ENCODE measurements at regions not wholly inside any gene's neighbourhood (a gene's known extent, or its start where the extent isn't known, plus 50 kb on each side); places are given as distances from the start of the nearest gene placed in this dataset.

DNA sequence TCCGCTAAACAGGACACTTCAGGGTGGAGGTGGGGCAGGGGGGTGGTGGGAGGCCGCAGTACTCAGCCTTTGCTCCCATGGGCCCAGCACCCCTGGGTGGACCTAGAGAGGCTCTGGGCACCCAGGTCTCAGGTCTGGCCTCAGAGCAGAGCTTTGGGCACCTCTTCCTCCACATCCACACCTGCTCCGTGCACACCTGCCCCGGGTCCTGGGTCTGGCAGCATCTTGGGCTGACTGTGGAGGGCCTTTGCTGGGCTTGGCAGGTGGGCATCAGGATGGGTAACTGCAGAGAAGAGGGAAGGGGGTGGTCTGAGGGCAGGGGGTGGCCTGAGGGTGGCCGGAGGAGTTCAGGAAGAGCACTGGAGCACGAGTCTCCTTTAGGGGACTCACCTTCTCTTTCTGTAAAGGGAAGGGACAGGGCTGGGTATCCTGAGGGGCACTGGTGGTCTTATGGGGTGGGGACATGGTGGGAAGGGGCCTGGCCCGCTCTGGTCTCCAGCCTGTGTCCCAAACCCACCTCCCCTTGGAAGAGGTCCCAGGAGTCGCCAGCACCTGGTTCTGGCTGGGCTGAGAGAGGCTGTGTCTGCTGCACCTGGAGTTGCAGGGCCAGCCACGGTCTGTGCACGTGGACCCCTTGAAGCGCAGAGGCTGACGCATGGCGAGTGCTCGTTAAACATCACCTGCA is 106.7 kb upstream of the IER5L start:
- DNase-seq (ENCODE audit: low spot score): no peak

DNA sequence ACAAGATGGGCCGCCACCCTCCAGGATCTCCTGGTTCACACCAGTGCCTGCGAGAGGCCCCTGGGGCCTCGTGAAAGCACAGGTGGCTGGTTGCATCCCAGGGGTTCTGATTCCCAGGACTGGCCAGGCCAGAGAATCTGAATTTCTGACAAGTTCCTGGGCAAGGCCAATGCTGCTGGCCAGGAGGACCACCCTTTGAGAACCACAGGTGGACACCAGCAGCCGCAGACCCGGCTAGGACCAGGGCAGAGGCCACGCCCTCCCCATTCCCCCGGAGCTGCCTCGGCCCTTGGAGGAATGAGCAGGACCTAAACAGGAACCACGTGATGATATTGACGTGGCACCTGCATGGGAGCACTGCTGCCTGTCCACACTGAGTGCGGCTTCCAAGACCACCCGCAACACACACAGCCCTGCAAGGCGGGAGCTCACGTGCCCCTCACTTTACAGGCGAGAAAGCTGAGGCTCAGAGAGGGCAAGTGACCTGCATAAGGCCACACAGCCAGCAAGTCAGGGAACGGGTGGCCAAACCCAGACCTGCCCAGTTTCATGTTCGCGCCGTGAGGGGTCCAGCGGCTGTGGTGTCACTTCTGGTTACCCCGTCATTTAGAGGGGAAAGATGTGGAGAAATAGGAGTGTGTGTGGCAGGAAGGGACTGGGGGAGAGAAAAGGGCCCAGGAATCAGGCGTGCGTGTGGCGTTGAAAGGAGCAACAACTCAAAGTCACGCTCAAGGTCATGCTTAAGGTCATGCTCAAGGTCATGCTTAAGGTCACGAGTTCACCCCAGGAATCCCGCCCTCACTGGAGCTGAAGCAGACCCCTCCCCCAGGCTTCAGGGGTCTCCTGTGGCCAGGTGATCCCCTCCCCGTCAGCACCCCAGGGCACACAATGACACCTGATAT is 105.9 kb upstream of the IER5L start:
- peak; percentile 9 for DNase-seq (ENCODE audit: low spot score)

DNA sequence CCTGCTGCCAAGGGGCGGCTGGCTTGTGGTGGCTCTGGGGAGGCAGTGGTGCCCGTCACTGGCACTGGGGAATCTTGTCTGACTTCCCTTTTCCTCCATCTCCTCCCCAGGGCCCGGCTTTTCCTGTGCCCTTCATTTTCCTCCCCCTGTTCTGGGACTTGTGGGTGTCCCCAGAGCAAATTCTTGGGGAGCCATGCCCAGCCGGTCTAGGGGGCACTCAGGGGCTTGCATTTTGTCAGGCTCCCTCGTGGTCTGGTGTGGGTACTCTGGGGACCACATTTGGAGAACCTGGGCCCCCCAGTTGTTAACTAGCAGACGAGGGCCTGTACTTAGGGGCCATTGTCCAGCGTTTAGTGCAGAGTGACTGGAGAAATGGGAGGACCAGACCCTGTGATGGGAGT is 105.2 kb upstream of the IER5L start:
- DNase-seq (ENCODE audit: low spot score): no peak

DNA sequence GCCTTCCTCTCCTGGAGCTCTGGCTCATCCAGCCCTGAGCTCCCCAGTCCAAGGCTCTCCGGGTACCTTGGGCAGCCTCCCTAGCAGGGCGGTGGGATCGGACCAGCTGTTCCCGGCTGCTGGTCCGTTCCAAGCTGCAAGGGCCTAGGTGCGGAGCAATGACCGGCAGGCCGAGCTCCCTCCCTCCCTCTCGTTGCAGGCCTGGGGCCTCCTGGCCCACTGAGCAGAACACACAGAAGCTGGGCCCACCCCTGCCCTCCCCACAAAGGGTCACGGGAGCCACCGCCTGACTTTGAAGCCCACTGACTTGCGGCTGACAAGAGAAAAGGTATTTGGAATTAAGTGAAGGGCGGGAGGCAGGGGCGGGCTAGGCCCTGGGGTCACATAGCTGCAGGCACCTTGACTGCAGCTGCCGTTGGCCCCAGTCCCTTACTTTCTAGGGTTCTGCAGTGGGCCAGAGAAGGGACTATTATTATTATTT is 104.7 kb upstream of the IER5L start:
- no peak for DNase-seq (ENCODE audit: low spot score)

DNA sequence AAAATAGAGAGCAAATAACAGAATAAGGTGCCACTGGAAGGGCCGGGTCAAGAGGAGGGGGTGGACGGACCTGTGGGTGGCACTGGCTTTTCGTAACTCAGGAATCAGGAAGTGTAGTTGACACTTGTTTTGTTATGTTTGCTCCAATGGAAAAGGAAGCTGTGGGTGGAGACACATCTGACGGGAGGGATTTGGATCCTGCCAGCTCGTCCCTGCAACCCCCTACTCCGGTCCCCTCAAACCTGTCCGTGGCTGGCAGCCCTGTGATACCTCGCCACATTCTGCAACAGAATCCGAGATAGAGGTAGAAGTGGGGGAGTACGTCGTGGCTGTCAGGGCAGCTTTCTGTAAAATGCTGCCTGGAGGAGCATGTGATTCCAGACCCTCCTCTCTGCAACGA is 104.2 kb upstream of the IER5L start:
- no peak for DNase-seq (ENCODE audit: low spot score)

DNA sequence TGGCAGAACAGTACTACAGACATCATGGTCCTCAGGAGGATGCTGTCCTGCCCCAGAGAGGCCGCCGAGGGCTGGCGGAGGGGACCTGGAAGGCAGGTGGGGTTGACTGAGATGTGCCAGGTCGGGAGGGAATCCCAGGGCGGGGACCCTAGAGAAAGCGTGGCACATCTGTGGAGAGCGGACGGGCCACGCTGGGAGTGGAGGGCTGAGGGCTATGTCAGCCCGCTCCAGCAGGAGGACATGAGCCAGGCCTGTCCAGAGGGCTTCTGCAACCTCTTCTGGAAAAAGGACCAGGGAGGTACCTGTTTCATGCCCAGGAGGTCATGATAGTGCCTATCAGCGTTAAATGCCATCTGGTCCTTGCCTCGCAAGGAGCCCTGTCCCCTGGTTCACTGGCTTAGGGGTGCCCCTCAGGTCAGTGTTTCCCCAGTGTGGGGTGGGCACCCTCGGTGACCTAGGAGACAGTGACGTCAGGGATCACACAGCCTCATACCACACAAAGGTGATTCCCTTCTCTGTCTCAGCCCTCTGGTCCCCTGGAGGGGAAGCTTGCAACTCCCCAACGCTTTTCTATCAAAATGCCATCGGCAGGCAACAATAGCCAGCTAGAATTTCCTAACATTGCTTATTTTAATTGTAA is 103.6 kb upstream of the IER5L start:
- no peak for DNase-seq (ENCODE audit: low spot score)

DNA sequence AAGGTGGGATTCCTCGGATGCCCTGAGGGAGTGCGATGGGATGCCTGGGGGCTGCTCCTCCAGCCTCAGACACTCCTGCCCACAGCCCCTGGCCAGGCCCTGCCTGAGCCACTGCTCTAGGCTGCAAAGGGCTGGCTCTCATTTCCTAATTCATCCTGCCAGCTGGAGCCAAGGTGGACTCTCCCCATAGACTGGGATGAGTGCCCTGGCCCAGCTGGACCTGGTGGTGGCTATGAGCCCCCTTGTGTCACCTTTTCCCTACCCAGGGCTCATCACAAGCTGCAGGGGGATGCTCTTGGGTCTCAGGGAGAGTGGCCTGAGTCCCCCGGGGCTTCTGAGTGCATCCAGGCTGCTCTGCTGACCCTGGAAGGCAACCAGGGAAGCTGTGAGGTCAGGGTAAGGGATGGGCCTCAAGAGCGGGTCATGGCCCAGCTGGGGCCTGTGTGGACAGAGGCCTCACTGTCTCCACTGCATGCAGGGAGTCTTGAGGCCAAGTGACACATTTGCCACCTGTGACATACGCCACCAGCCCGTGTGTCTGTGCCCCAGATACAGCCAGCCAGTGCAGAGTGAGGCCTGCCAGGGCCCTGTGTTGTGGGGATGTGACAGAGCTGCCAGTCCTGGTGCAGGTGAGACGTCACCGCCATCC is 102.7 kb upstream of the IER5L start:
- DNase-seq (ENCODE audit: low spot score): no peak

DNA sequence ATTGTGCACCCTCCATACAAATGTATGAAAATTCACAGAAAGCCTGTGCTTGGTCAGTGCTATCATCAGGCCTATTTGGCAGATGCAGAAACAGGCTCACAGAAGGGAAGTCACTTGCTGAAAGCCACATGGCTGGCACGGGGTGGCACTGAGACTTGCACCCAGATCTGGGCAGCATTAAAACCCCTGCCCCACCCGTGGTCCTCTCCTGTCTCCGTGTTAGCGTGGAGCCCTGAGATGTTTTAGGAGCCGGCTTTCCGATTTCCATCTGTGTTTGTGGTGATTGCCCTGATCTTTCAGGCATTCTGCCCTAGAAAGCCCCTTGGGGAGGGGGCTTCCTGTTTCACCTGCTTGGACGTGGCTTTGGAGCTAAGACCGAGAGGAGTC is 102.2 kb upstream of the IER5L start:
- no peak for DNase-seq (ENCODE audit: low spot score)

DNA sequence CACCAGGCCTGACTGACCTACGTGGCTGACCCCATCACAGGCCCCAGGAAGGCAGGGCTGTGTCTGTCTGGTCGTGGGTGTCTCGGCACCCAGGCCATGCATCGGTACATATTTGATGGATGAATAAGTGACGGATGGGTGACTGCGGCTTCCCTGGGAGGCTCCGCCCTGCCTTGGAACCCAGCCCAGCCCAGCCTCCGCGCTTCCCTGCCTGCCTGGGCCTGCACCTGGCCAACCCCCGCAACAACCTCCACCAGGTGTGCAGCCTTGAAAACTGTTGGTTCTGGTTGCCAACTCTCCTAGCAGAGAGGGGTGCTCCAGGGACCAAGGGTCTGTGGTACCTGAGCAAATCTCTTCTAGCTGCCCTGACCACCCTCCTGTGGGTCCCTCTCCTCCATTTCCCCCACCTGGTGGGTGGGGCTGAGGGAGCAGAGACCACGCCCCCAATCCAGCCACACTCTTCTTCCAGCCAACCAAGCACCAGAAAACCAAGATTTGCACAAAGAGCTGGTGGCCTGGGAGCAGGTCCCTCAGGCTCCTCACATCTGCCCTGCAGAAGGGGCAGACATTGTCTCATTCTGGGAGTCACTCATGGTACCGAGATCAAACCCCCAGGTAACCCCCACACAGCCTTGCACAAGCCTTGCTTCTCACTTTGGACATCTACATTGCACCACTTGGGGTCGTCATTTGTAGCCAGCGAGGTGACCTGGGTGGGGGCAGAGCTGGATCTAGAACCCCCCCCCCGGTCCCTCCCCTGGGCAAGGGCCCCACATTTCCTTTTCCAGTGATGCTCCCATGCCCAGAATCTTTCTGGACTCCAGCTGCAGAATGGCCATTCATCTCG is 100.6 kb upstream of the IER5L start:
- DNase-seq (ENCODE audit: low spot score): peak; percentile 52

DNA sequence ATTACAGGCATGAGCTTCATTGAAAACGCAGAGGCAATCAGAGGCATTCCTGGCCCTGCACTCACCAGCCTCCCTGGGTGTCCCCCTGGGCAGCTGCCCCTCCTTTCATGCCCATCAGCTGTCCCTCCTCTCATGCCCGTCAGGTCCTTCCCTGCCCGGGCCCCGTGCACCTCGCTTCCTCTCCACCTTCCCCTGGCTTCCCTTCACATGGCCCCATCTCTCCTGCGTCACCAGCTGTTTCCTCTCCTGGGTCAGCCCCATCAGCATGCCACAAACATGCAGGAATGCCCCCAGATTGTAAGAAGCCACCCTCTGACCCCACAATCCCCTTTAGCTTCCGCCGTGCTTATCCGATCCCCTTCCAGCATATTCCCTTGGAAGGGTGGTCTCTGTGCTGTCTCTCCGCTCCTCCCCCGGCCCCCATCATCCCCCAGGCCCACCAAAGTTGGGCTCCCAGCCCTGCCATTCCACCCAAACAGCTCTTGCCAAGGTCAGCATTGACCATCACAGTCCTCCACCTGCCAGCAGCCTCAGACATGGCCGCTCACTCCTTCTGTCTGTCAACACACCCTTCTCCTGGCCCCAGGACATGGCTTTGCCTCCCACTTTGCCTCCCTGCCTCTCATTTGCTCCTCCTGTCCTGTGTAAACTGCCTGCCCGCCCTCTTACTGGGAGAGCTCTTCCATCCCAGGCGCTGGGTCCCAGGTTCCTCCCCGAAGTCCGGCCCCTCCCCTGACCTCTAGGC is 98.6 kb upstream of the IER5L start:
- DNase-seq (ENCODE audit: low spot score): no peak

DNA sequence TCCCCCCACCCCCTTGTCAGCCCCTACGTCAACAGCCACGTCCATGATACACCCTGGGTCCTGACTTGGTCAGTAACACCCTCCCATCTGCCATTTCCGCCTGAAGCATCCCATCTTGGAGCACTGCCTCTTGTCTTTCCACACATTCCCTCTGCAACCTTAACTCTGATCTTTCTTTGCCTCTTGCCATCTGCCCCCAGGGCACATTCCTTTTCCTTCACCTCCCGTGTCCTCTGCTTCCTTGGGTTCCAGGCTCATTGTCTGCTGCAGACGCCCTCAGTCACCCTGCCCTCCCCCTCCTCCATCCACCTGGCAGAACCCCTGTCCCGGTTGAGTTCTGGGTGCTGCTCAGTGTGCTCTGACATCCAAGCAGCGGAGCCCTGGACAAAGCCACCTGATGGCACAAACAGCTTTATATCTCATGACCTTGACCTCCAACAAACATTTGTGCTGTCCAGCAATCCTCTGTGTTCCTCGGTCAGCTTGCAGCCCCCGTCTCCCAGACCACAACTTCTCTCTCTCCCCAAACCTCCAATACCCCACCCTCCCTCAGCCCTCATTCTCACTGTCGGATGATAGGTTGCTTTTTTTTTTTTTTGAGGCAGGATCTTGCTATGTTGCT is 97.7 kb upstream of the IER5L start:
- DNase-seq (ENCODE audit: low spot score): no peak

DNA sequence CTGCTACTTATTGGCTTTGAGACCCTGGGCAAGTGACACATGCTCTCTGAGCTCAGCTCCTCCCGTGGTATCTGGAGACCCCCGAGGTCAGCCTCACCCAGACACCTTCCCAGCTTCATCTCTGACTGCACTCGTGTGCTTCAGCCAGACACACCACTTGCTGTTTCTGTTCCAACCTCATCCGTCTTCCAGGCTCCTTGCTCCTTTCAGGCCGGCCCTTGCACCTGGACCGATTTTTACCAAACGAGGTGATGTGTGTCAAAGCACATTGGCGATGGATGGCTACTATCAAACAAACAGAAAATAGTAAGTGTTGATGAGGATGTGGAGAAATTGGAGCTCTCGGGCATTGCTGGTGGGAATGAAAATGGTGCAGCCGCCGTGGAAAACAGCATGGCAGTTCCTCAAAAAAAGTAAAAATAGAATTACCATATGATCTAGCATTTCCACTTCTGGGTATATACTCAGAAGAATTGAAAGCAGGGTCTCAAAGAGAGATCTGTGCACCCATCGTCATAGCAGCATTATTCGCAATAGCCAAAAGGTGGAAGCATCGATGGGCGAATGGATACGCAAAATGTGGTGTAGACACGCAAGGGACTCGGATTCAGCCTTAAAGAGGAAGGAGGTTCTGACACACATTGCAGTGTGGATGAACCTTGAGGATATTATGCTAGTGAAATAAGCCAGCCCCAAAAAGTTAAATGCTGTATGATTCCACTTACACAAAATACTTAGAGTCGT is 96.1 kb upstream of the IER5L start:
- DNase-seq (ENCODE audit: low spot score): no peak

DNA sequence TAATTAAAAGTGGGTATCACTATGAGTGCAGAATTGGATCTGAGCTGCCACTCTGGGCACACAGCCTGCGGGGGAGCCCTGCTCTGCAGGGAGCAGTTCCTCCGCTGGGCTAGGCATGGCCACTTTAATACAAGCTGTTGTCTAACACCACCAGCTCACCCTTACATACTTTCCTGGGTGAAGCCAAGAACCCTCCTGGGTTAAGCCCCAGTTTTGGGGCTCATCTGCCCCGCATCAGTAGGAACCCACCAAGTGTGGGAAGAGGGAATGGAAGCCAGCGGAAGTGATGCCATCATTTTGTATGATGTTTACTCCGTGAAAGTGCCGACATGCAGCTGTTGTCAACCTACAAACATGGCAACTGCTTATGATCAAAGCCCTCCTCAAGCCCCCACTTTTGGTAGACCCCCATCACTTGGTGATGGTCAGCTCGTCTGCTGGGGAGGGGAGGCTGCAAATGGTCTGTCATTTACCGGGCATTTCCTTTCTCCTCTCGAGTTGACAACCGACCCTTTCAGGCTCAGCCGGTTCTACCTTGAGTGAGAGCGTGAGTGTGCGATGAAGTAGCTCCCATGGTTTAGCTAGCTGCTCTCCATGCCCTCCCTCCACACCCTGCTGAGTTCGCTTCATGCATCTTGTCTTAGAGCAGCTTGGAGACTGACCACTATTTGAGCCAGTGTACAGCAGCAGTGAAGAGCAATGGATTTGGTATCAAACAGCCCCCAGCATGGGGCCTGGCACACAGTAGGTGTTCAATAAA is 95.3 kb upstream of the IER5L start:
- no peak for DNase-seq (ENCODE audit: low spot score)

DNA sequence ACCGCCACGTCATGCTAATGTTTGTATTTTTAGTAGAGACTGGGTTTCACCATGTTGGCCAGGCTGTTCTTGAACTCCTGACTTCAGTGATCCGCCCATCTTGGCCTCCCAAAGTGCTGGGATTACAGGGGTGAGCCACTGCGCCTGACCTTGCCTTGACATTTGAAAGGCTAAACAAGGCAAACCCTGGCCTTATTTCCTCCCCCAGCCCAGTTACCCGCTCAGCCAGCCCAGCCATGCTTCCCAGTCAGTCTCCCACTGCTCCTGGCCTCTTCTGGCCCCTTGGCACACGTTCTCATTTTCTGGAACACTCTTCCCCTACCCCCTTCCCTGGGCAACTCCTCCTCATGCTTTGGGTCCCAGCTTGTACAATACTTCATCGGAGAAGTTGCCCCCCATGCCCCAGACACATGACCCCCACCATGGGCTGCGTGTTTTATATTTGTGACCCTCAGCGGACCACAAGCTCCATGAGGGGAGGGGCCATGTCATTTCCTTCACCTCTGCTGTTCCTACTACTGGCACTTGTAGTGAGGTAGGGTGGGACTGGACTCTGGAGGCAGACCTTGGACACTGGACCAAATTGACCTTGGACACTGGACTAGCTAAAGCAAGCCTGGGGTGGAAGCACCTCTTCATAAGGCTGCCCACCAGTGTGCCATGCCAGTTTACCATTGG is 94.4 kb upstream of the IER5L start:
- no peak for DNase-seq (ENCODE audit: low spot score)

DNA sequence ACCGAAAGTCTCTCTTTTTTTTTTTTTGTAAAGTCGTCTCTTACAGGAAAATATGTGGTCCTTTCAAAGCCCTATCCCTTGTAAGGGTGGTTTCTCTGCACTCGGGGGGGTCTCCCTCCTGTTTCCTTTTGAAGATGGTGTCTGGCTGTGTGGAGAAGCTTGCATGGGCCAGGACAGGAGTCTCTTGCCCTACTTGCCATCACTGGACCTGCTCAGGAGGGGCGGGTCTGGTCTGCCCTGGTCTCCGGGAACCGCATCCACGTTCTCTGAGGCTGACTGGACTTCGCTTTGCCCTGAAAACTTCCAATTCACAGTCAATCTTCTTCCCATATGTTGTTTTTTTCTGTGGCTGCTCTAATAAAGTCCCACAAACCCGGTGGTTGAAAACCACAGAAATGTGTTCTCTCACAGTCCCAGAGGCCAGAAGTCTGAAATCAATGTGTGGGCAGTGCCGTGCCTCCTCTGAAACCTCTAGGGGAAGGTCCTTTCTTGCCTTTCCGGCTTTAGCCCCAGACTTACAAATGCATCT is 92.9 kb upstream of the IER5L start:
- DNase-seq (ENCODE audit: low spot score): no peak

DNA sequence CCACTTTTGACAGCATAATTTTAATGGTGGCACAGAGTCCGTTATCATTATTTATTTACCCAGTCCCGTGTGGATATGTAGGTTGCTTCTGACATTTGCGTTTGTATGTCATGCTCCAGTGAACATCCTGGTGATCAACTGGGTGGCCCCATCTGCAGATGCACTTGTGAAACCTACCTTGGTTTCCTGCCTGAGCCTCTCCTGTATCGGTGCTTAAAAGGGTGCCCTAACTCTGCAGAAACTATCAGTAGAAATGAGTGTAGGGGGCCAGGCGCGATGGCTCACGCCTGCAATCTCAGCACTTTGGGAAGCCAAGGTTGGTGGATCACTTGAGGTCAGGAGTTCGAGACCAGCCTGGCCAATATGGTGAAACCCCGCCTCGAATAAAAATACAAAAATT is 92.1 kb upstream of the IER5L start:
- DNase-seq (ENCODE audit: low spot score): no peak

DNA sequence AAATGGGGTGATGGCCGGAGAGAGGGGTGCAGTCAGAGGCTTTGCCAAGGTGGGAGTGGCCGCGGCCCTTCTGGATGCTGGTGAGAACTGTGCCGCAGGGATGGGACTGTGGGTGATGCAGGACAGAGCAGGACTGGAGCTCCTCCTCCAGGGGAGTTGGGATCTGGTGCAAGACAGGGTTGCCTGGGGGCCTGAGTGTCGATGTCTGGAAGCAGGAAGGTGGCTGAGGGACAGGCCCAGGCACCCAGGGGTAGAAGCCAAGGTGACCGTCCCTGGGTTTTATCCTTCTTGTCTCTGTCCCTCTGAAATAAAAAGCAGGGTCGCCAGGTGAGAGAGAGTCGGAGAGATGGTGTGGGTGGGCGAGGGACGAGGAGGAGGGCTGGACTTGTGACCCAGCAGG is 89.1 kb upstream of the IER5L start:
- DNase-seq (ENCODE audit: low spot score): no peak

DNA sequence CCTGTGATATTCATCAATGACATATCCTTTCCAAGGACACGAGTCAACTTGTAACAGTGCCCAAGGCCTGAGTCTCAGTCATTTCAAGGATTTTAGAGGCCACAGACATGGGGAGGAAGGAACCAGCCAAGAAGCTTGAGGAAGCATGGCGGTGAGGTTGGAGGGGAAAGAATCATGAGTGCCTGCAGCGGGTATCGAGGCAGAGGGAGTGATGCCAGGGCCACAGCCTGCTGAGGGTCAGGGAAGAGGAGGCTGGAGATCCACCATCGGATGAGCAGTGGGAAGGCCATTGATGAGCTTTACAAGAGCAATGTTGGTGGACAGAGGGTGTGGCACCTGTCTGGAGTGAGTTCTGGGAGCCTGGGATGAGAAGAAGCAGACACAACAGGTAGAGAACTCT is 88.5 kb upstream of the IER5L start:
- no peak for DNase-seq (ENCODE audit: low spot score)
